SK-N-SH treated with all-trans-retinoic acid at 6 μM for 48 hours (cell line): ENCODE measurements at regions not wholly inside any gene's neighbourhood (a gene's known extent, or its start where the extent isn't known, plus 50 kb on each side); places are given as distances from the start of the nearest gene placed in this dataset.

Experiments
- ATAC-seq: fragments of 200-7000 bp; cut with Tn5 transposase; 3 replicates; pipeline ENCODE4 v1.9.1; 2020; ENCODE audit warnings: mild to moderate bottlenecking, moderate library complexity
- ARNTL ChIP-seq: fragments of 450-650 bp; formaldehyde crosslinking; IDR thresholded peaks from 2 replicates; pipeline ENCODE4 v1.5.0; 2020; ENCODE audit warnings: low read depth, mild to moderate bottlenecking, moderate library complexity, borderline replicate concordance
- BACH2 ChIP-seq: fragments of 250-450 bp; sonication (Bioruptor Pico); IDR thresholded peaks from 2 replicates; pipeline ENCODE4 v1.9.0; 2021; ENCODE audit warnings: mild to moderate bottlenecking, borderline replicate concordance
- CSDC2 ChIP-seq: fragments of 250-450 bp; sonication (Bioruptor Pico); IDR thresholded peaks from 2 replicates; pipeline ENCODE4 v1.5.0; 2020; ENCODE audit warnings: mild to moderate bottlenecking, moderate library complexity
- CSRNP3 ChIP-seq: fragments of 250-450 bp; sonication (Bioruptor Pico); IDR thresholded peaks from 2 replicates; pipeline ENCODE4 v1.5.1; 2021; ENCODE audit warnings: mild to moderate bottlenecking, moderate library complexity
- ESRRG ChIP-seq: fragments of 250-450 bp; sonication (Bioruptor Pico); IDR thresholded peaks from 2 replicates; pipeline ENCODE4 v1.6.1; 2021; ENCODE audit warnings: mild to moderate bottlenecking
- GLIS3 ChIP-seq: fragments of 250-450 bp; sonication (Bioruptor Pico); IDR thresholded peaks from 2 replicates; pipeline ENCODE4 v1.5.0; 2020; ENCODE audit warnings: mild to moderate bottlenecking, moderate library complexity
- ISL1 ChIP-seq: fragments of 250-450 bp; sonication (Bioruptor Pico); IDR thresholded peaks from 2 replicates; pipeline ENCODE4 v2.1.2; 2022; ENCODE audit warnings: mild to moderate bottlenecking, moderate library complexity
- OSR1 ChIP-seq: fragments of 250-450 bp; sonication (Bioruptor Pico); IDR thresholded peaks from 2 replicates; pipeline ENCODE4 v1.8.0; 2022; ENCODE audit warnings: moderate library complexity, mild to moderate bottlenecking, inconsistent platforms
- PPARA ChIP-seq: fragments of 250-450 bp; sonication (Bioruptor Pico); IDR thresholded peaks from 2 replicates; pipeline ENCODE4 v1.5.0; 2020; ENCODE audit warnings: mild to moderate bottlenecking, borderline replicate concordance
- RARB ChIP-seq: fragments of 250-450 bp; sonication (Bioruptor Pico); IDR thresholded peaks from 2 replicates; pipeline ENCODE4 v1.8.0; 2021; ENCODE audit warnings: mild to moderate bottlenecking, moderate library complexity
- SNAI2 ChIP-seq: fragments of 250-450 bp; sonication (Bioruptor Pico); IDR thresholded peaks from 2 replicates; pipeline ENCODE4 v1.5.0; 2020; ENCODE audit warnings: mild to moderate bottlenecking, moderate library complexity
- TOX ChIP-seq: fragments of 250-450 bp; sonication (Bioruptor Pico); IDR thresholded peaks from 2 replicates; pipeline ENCODE4 v1.8.0; 2021; ENCODE audit warnings: mild to moderate bottlenecking, moderate library complexity, borderline replicate concordance
- ZC3H10 ChIP-seq: fragments of 250-450 bp; sonication (Bioruptor Pico); IDR thresholded peaks from 2 replicates; pipeline ENCODE4 v1.5.1; 2021; ENCODE audit warnings: mild to moderate bottlenecking, moderate library complexity
- ZFP3 ChIP-seq: fragments of 250-450 bp; sonication (Bioruptor Pico); IDR thresholded peaks from 2 replicates; pipeline ENCODE4 v1.5.0; 2020; ENCODE audit warnings: mild to moderate bottlenecking, moderate library complexity
- ZFP30 ChIP-seq: fragments of 450-650 bp; formaldehyde crosslinking; IDR thresholded peaks from 2 replicates; pipeline ENCODE4 v1.5.0; 2022; ENCODE audit warnings: mild to moderate bottlenecking, moderate library complexity
- ZNF565 ChIP-seq: fragments of 450-650 bp; formaldehyde crosslinking; conservative IDR thresholded peaks from 2 replicates; pipeline ENCODE4 v1.5.0; 2020; ENCODE audit warnings: low read depth, mild to moderate bottlenecking, moderate library complexity
- ZNF70 ChIP-seq: fragments of 450-650 bp; formaldehyde crosslinking; IDR thresholded peaks from 2 replicates; pipeline ENCODE4 v1.5.0; 2020; ENCODE audit warnings: mild to moderate bottlenecking, moderate library complexity
- ZNF8 ChIP-seq: fragments of 450-650 bp; formaldehyde crosslinking; IDR thresholded peaks from 2 replicates; pipeline ENCODE4 v1.5.0; 2020; ENCODE audit warnings: mild to moderate bottlenecking, moderate library complexity
- TF ChIP-seq, protein P1 (sequence below): fragments of 250-450 bp; sonication (Bioruptor Pico); IDR thresholded peaks from 2 replicates; pipeline ENCODE4 v1.8.0; 2021; ENCODE audit warnings: low read depth, mild to moderate bottlenecking, moderate library complexity, borderline replicate concordance
- TF ChIP-seq, protein P2 (sequence below): fragments of 250-450 bp; sonication (Bioruptor Pico); IDR thresholded peaks from 2 replicates; pipeline ENCODE4 v1.8.0; 2020; ENCODE audit warnings: mild to moderate bottlenecking, moderate library complexity, borderline replicate concordance

DNA sequence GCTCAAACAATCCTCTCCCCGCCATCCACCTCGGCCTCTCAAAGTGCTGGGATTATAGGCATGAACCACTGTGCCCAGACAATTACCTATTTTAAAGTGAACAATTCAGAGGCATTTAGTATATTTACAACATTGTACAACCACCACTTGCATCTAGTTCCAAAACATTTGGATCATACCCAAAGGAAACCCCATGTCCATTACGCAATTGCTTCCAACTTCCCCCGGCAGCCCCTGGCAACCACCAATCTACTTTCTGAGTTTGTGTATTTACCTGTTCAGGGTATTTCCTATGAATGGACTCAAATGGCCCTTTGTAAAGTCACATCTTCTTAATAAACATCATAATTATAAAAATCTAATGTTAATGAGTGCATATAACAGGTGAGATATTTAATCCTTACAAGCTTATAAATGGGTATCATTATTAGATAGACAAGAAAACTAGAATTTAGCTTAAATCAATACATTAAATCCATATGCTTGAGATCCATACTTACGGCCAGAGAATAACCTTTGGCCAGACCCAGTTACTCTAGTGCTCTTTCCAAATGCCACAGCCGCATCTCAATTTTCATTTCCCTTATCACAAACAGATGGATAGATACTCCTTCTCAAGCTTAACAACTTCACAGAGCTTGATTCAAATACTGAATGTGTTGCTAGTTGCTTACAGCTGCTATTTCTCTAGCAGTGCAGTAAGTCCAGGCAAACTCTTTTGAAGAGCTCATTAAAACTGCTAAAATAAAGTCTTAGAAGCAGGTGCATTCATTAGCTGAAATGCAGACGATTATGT lies 133.4 kb upstream of the MKLN1 start:
- TF ChIP-seq, protein P1, sequence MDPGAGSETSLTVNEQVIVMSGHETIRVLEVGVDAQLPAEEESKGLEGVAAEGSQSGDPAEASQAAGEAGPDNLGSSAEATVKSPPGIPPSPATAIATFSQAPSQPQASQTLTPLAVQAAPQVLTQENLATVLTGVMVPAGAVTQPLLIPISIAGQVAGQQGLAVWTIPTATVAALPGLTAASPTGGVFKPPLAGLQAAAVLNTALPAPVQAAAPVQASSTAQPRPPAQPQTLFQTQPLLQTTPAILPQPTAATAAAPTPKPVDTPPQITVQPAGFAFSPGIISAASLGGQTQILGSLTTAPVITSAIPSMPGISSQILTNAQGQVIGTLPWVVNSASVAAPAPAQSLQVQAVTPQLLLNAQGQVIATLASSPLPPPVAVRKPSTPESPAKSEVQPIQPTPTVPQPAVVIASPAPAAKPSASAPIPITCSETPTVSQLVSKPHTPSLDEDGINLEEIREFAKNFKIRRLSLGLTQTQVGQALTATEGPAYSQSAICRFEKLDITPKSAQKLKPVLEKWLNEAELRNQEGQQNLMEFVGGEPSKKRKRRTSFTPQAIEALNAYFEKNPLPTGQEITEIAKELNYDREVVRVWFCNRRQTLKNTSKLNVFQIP (CRISPR knock-in tag): no peak
- TF ChIP-seq CSDC2 (CRISPR knock-in tag) (no peak), RARB (CRISPR knock-in tag) (no peak), CSRNP3 (CRISPR knock-in tag) (no peak), ZNF565 (no peak), ZNF8 (CRISPR knock-in tag) (no peak), BACH2 (CRISPR knock-in tag) (no peak), TOX (CRISPR knock-in tag) (no peak), ESRRG (CRISPR knock-in tag) (no peak)
- ATAC-seq: no peak

- peak; percentile 73 for ATAC-seq
- no peak for TF ChIP-seq TOX (CRISPR knock-in tag)
- no peak for TF ChIP-seq BACH2 (CRISPR knock-in tag)
- no peak for TF ChIP-seq ARNTL (CRISPR knock-in tag)
- TF ChIP-seq, protein P2, sequence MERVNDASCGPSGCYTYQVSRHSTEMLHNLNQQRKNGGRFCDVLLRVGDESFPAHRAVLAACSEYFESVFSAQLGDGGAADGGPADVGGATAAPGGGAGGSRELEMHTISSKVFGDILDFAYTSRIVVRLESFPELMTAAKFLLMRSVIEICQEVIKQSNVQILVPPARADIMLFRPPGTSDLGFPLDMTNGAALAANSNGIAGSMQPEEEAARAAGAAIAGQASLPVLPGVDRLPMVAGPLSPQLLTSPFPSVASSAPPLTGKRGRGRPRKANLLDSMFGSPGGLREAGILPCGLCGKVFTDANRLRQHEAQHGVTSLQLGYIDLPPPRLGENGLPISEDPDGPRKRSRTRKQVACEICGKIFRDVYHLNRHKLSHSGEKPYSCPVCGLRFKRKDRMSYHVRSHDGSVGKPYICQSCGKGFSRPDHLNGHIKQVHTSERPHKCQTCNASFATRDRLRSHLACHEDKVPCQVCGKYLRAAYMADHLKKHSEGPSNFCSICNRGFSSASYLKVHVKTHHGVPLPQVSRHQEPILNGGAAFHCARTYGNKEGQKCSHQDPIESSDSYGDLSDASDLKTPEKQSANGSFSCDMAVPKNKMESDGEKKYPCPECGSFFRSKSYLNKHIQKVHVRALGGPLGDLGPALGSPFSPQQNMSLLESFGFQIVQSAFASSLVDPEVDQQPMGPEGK (CRISPR knock-in tag): no peak
- TF ChIP-seq ISL1: no peak
- TF ChIP-seq ZC3H10 (CRISPR knock-in tag): no peak
- TF ChIP-seq OSR1 (CRISPR knock-in tag): no peak
- TF ChIP-seq GLIS3: no peak
- no peak for TF ChIP-seq SNAI2
- no peak for TF ChIP-seq ZNF8 (CRISPR knock-in tag)
- no peak for TF ChIP-seq ZFP3 (CRISPR knock-in tag)
- TF ChIP-seq PPARA (CRISPR knock-in tag): no peak
- TF ChIP-seq ZNF70 (CRISPR knock-in tag): no peak
- TF ChIP-seq, all 23 proteins: peak for 0
Observed at GRCh38 chr7:131196803-131197202, 130.9 kb upstream of the MKLN1 start.

- TF ChIP-seq ESRRG (CRISPR knock-in tag) (no peak), TOX (CRISPR knock-in tag) (no peak), ZNF8 (CRISPR knock-in tag) (no peak), ZFP3 (CRISPR knock-in tag) (no peak), CSRNP3 (CRISPR knock-in tag) (no peak), ZFP30 (CRISPR knock-in tag) (no peak), CSDC2 (CRISPR knock-in tag) (no peak)
- TF ChIP-seq, protein P2 (CRISPR knock-in tag): no peak
- ATAC-seq: peak; percentile 75
Observed at GRCh38 chr7:131197920-131198615, 129.6 kb upstream of the MKLN1 start.
